ENCODE measurements at regions not wholly inside any gene's neighbourhood (a gene's known extent, or its start where the extent isn't known, plus 50 kb on each side); places are given as distances from the start of the nearest gene placed in this dataset.
A peak's percentile ranks its signal among the peaks of the same experiment; 100 is the strongest.

DNA sequence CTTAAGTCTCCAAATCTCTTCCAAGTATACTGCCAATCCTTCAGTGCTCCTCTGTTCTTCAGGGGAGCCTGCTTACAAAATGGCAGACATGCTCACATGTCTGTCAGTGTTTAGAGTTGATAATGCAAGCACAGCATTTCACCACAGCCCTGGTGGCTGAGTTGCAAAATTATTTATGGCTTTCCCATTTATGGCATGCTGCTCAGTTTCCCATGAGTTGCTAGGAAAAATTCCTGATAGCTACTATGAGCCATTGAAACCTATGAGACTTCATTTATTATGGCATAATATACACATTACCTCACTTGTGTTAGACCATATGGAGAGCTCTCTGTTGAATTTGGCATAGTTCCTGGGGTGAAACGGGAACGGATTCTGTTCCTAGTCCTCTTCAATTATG is 448.7 kb upstream of the TCF4 start:
- ATAC-seq (ENCODE audit: poor library complexity), result no peak
- intact Hi-C loops (cut with DNase I), result no loop called here
- DNase-seq, result no peak

GRCh38 chr18:56035546-56035945 is 447.6 kb upstream of the TCF4 start:
- no peak for ATAC-seq (ENCODE audit: poor library complexity)
- intact Hi-C loops (cut with DNase I), result no loop called here

GRCh38 chr18:56034949-56035348 is 447.0 kb upstream of the TCF4 start:
- no peak for DNase-seq
- no peak for ATAC-seq (ENCODE audit: poor library complexity)
- intact Hi-C loops (cut with DNase I), result no loop called here

More at GRCh38 chr18:56035546-56035945, 447.6 kb upstream of the TCF4 start:
- DNase-seq, result no peak

- intact Hi-C loops (cut with DNase I), result no loop called here
- DNase-seq, result no peak
- no peak for ATAC-seq (ENCODE audit: poor library complexity)
These were observed 442.1 kb upstream of the TCF4 start for GRCh38 chr18:56030060-56030459.

DNA sequence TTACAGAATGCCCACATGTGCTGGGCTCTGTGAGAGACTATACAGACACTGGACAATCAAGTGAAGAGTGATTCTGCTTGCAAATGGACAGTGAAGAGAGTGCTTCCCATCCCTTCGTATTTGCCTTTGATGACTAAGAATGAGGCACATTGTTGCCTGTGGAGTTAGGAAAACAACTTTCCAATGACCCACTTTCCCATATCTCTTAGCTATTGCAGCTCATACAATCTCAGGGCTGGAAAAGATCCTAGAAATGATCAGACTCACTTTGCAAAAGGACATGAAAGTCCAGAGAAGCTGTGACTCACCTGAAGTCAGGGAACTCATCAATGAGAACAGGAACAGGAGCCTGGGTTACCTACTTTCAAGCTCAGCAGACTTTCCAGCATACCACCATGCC is 440.5 kb upstream of the TCF4 start:
- intact Hi-C loops (cut with DNase I), result no loop called here

GRCh38 chr18:56026509-56026908 is 438.5 kb upstream of the TCF4 start:
- no peak for ATAC-seq (ENCODE audit: poor library complexity)
- intact Hi-C loops (cut with DNase I), result no loop called here
- DNase-seq, result no peak

More for the DNA sequence above, 440.5 kb upstream of the TCF4 start:
- DNase-seq (no peak), ATAC-seq (ENCODE audit: poor library complexity) (no peak)

DNA sequence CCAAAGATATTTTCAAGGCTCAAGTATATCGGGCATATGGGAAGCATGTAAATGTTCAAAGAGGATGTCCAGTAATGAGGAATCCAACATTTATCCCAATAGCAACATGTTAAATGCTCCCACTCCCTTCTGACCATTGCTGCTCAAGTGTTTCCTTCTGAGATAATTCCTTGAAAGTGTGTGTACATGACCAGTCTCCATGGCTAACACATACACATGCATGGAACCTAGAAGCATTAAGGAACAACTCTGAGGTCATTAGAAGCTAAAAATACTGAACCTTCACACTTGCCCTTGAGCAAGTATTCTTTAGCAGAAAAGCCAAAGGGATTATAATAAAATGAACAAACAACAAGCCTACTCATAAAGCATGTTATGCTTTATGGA is 433.8 kb upstream of the TCF4 start:
- DNase-seq (no peak), ATAC-seq (ENCODE audit: poor library complexity) (no peak)
- intact Hi-C loops (cut with DNase I), result no loop called here

GRCh38 chr18:56021136-56021808 is 433.3 kb upstream of the TCF4 start:
- ATAC-seq (ENCODE audit: poor library complexity) (no peak), DNase-seq (no peak)
- intact Hi-C loops (cut with DNase I), result no loop called here

DNA sequence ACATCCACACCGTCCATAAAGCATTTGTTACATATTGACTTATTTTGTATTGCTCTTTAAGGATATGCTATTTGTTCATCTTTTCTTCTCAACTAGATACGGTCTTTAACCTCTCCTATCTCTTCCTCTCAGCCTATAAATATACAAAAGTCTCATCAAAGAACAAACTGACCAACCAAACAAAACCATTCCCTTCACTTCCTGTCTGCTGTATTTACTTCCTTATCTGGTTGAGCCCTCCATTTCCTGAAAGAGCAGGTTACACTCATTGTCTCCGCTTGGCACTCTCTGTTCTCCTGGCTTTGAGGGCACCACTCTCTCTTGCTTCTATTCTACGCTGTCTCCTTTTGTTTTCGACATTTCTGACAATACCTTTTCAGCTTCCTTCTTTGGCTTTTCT is 431.9 kb upstream of the TCF4 start:
- no peak for ATAC-seq (ENCODE audit: poor library complexity)
- no peak for DNase-seq
- intact Hi-C loops (cut with DNase I), result no loop called here

DNA sequence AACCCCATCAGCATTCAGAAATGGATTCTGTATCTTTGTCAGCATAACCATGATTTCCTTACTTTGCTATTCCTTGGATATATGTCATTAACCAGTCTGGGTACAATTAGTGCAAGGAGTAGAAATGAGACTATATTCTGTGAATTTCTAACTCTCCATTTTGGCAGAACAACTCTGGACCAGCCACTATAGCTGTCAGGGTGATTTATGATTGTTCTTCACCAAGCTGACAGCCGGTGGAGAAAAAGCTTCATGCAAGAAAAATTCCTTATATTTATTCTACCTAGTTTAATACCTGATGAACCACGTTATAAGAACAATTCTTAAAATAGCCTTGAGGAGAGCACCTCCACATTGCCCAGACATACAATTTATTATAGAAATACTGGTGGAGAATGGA is 431.2 kb upstream of the TCF4 start:
- no peak for ATAC-seq (ENCODE audit: poor library complexity)
- DNase-seq, result no peak
- intact Hi-C loops (cut with DNase I), result no loop called here

DNA sequence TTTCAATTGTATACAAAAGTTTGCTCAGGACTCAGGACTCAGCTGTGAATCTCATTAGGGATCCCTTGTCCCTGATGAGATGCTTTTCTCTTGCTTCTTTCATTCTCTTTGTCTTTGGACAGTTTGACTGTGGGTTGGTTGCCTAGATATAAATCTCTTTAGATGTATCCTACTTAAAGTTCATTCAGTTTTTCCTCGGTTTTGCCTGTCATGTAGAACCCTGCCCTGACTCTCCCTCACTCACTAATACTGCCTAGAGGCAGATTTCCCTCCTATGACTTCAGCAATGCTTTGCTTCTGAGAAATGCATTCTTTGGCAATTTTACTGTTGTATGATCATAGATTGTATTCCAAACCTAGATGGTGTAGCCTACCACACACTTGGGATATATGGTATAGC is 421.4 kb upstream of the TCF4 start:
- no peak for ATAC-seq (ENCODE audit: poor library complexity)
- intact Hi-C loops (cut with DNase I), result no loop called here
- no peak for DNase-seq

GRCh38 chr18:56003720-56004088 is 415.7 kb upstream of the TCF4 start:
- intact Hi-C loops (cut with DNase I), result no loop called here
- no peak for DNase-seq
- no peak for ATAC-seq (ENCODE audit: poor library complexity)

DNA sequence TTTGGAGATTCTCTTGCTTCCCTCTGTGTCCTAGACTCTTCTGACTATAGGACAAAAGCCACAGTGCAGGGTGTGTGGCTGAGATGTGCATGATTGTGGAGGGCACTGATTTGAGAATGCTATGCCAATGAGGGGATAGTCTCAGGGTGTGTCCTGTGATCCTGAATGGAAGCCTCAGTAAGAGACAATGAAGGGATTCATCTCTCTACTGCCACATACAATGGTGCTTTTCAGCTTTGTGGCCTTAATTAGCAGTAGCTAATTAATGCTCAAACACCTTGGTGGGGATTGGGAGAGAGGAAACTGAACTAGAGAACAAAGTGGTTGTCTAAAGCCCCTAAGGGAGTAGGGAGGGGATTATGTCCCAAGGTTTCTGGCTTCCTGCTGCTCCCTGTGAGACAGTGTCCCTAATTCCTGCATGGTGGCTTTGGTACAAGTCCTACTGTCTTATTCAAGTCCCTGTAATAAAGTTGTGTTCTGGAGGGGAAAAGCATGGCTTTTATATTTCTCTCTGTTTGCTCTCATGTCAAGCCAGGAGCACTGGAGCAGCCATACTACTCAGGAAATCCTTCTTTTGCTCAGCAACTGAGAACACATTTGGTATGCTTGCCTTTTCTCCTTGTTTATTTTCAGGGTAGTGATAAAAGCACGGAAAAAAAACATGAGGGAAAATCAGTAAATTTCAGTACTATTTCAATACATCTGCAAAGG is 415.2 kb upstream of the TCF4 start:
- DNase-seq (no peak), ATAC-seq (ENCODE audit: poor library complexity) (no peak)
- intact Hi-C loops (cut with DNase I), result no loop called here

DNA sequence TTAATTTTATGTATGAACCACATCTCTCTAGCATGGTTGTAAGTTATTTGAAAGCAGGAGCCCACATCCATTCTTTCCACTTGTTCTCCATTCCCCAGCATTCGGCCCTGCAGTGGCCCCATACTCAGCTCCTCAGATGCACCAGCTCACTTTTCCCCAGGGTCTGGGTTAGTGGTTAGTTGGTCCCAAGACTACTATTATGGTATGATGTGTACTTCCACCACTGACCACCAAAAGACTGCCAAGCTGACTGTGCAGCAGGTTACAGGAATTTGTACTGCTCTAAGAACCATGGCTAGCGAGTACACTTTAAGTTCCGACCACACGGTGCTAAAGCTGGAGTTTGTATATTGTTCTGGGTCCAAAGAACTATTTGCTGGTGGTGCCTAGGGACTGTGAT is 413.6 kb upstream of the TCF4 start:
- no peak for DNase-seq
- ATAC-seq (ENCODE audit: poor library complexity), result no peak
- intact Hi-C loops (cut with DNase I), result no loop called here

DNA sequence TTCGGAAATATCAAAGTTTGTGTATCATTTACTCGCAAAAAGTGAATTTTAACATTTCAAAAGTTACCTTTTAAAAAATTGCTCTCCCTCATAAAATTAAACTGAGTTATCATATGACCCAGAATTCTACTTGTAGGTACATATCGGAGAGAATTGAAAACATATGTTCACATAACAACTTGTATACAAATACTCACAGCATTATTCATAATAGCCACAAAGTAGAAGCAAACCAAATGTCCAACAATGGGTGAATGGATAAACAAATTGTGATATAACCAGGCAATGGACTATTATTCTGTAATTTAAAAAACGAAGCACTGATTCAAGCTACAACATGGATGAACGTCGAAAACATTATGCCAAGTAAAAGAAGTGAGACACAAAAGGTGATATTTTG is 412.0 kb upstream of the TCF4 start:
- ATAC-seq (ENCODE audit: poor library complexity) (no peak), DNase-seq (no peak)
- intact Hi-C loops (cut with DNase I), result no loop called here

- ATAC-seq (ENCODE audit: poor library complexity), result peak; percentile 78
- DNase-seq, result no peak
- intact Hi-C loops (cut with DNase I), result no loop called here
These were observed 411.6 kb upstream of the TCF4 start for GRCh38 chr18:55999641-56000040.

- DNase-seq (no peak), ATAC-seq (ENCODE audit: poor library complexity) (no peak)
- intact Hi-C loops (cut with DNase I), result no loop called here
These were observed 410.9 kb upstream of the TCF4 start for GRCh38 chr18:55998801-55999385.

DNA sequence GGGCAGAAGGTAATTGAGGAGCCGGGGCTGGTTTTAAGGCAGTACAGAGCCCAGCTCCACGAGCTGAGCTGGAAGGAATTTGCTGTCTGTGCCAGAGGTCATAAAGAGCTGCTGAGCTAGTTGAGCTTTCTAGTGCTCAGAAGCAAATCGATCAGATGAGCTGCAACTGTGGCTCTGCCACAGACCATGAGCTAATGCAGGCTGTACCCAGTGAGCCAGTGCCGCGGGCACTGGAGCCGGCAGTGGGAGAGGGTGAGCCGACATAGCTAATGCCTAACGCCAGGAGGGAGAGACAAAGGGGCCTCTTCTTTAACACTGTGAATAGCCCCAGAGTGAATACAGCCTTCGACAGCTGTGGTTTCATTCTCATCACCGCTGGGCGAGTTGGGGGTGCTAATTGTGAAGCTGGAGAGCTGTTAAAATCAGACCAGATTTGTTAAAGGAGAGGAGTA is 410.1 kb upstream of the TCF4 start:
- ATAC-seq (ENCODE audit: poor library complexity) (peak; percentile 54), DNase-seq (peak; percentile 38)
- intact Hi-C loops (cut with DNase I), result no loop called here

- DNase-seq (no peak), ATAC-seq (ENCODE audit: poor library complexity) (peak; percentile 10)
- intact Hi-C loops (cut with DNase I), result no loop called here
These were observed 409.2 kb upstream of the TCF4 start for GRCh38 chr18:55997151-55997561.

- DNase-seq (no peak), ATAC-seq (ENCODE audit: poor library complexity) (no peak)
- intact Hi-C loops (cut with DNase I), result no loop called here
These were observed 408.7 kb upstream of the TCF4 start for GRCh38 chr18:55996717-55997116.
